GM12878 (cell line): ENCODE measurements at regions not wholly inside any gene's neighbourhood (a gene's known extent, or its start where the extent isn't known, plus 50 kb on each side); places are given as distances from the start of the nearest gene placed in this dataset.

Experiments used
- ATAC-seq: fragments of 200-7000 bp; cut with Tn5 transposase; 3 replicates; pipeline ENCODE4 v1.9.1; 2020; ENCODE audit warnings: mild to moderate bottlenecking, moderate library complexity
- BruUV-seq: library from RNA; stranded (reverse); fragments of 400-500 nt; replicated peaks from 2 replicates; lab custom pipeline; 2021; lab: Mats Ljungman, UMichigan
- CTCF ChIA-PET: fragments of 300-600 bp; sonication (Branson Sonifier 250); formaldehyde crosslinking; extraction: SDS; loops from one replicate; lab custom pipeline; 2021; ENCODE audit warnings: inconsistent platforms; lab: Yijun Ruan, JAX
- POLR2A ChIA-PET: fragments of 350-600 bp; formaldehyde crosslinking; extraction: SDS; loops from one replicate; lab custom pipeline; 2021; ENCODE audit warnings: inconsistent platforms; lab: Charles Lee
- RAD21 ChIA-PET: fragments of 300-600 bp; sonication (Branson Sonifier 250); formaldehyde crosslinking; loops from one replicate; lab custom pipeline; 2023; ENCODE audit warnings: antibody characterized with exemption; ENCODE audit not compliant: unreplicated experiment; lab: Charles Lee
- SMC1A ChIA-PET: fragments of 300-600 bp; sonication (Branson Sonifier 250); formaldehyde crosslinking; loops from one replicate; lab custom pipeline; 2023; ENCODE audit not compliant: unreplicated experiment, uncharacterized antibody; lab: Charles Lee
- DNase-seq: peaks from one replicate; pipeline ENCODE4 v3.0.0-alpha.2; 2011; ENCODE audit warnings: low read depth, low spot score
- FAIRE-seq: peaks from 3 replicates; lab custom pipeline; 2011; peaks lifted over from hg19 to GRCh38; lab: Jason Lieb, UNC
- H2AFZ ChIP-seq: 2 replicates; pipeline ENCODE4 v1.6.0; 2011; ENCODE audit warnings: low read depth, low read length, control low read depth; ENCODE audit not compliant: control insufficient read depth
- H3K27ac ChIP-seq: 2 replicates; pipeline ENCODE4 v1.5.1; 2011; ENCODE audit warnings: control low read depth; ENCODE audit not compliant: control insufficient read depth, insufficient read depth
- H3K27me3 ChIP-seq, 2 experiments: replicated peaks in 1 of 2; 2 replicates each; pipeline versions ENCODE4 v1.6.0 to v1.6.1; 2011; ENCODE audit warnings: low read length in 1 of 2; ENCODE audit not compliant: control insufficient read depth in 2 of 2, insufficient read depth in 2 of 2
- H3K36me3 ChIP-seq, 2 experiments: 2 replicates each; pipeline ENCODE4 v1.5.1; 2011; ENCODE audit warnings: low read length in 1 of 2; ENCODE audit not compliant: control insufficient read depth in 2 of 2, insufficient read depth in 2 of 2
- H3K4me1 ChIP-seq: 2 replicates; pipeline ENCODE4 v1.6.1; 2011; ENCODE audit warnings: mild to moderate bottlenecking, low read length, moderate library complexity, mixed read lengths; ENCODE audit not compliant: control insufficient read depth, insufficient read depth
- H3K4me2 ChIP-seq: 2 replicates; pipeline ENCODE4 v1.6.0; 2011; ENCODE audit warnings: control low read depth; ENCODE audit not compliant: control insufficient read depth, insufficient read depth
- H3K4me3 ChIP-seq: fragments of 200-600 bp; sonication (generic); 2 replicates; pipeline ENCODE4 v1.5.1; 2016
- H3K79me2 ChIP-seq: 2 replicates; pipeline ENCODE4 v1.6.0; 2011; ENCODE audit warnings: low read length; ENCODE audit not compliant: control insufficient read depth, insufficient read depth
- H3K9ac ChIP-seq: 2 replicates; pipeline ENCODE4 v1.8.0; 2011; ENCODE audit warnings: low read length, control low read depth, mixed read lengths; ENCODE audit not compliant: control insufficient read depth, insufficient read depth
- H3K9me3 ChIP-seq: replicated peaks from 3 replicates; pipeline ENCODE4 v1.5.1; 2011; ENCODE audit warnings: mild to moderate bottlenecking, low read length; ENCODE audit not compliant: control insufficient read depth, insufficient read depth
- H4K20me1 ChIP-seq: 2 replicates; pipeline ENCODE4 v1.6.0; 2011; ENCODE audit not compliant: control insufficient read depth, insufficient read depth
- BCLAF1 ChIP-seq: fragments of 450-650 bp; IDR thresholded peaks from 2 replicates; pipeline ENCODE4 v1.6.1; 2017; ENCODE audit warnings: antibody characterized with exemption, mild to moderate bottlenecking, moderate library complexity
- EED ChIP-seq: sonication (generic); IDR thresholded peaks from 2 replicates; pipeline ENCODE4 v1.6.1; 2016; ENCODE audit warnings: antibody characterized with exemption, low read depth
- NR2C2 ChIP-seq: IDR thresholded peaks from 2 replicates; pipeline ENCODE4 v1.6.1; 2011; ENCODE audit warnings: borderline replicate concordance, low read depth; ENCODE audit not compliant: control insufficient read depth, insufficient read length
- POLR2AphosphoS2 ChIP-seq: IDR thresholded peaks from 2 replicates; pipeline ENCODE4 v1.6.1; 2011; ENCODE audit warnings: low read depth, mild to moderate bottlenecking, low read length, improper control_type of control experiment, moderate library complexity
- STAT1 ChIP-seq: fragments of 450-650 bp; conservative IDR thresholded peaks from 2 replicates; pipeline ENCODE4 v1.6.1; 2014; ENCODE audit warnings: antibody characterized with exemption, mild to moderate bottlenecking
- WGBS: methylation state at CpG from one replicate; pipeline ENCODE4 v1.1.6; 2016; ENCODE audit warnings: low lambda C conversion rate; ENCODE audit not compliant: insufficient replicate concordance, insufficient coverage; ENCODE audit errors: missing lambda C conversion rate; 5-methylcytosine and 5-hydroxymethylcytosine counted together
- in situ Hi-C: fragments of 300-500 bp; cut with MboI; formaldehyde crosslinking; loops from 9 replicates; pipeline ENCODE4 v1.14.3; 2018; ENCODE audit warnings: mixed read lengths
- intact Hi-C: fragments of 100-400 bp; cut with micrococcal nuclease; formaldehyde crosslinking; loops from one replicate; pipeline ENCODE4 v1.14.2; 2022; ENCODE audit not compliant: unreplicated experiment

- TF ChIP-seq EED (peak; percentile 96), POLR2AphosphoS2 (0 out of 2 replicates have a peak, but pooled peaks have one; percentile 36)
These were observed 420.7 kb upstream of the CADM1 start (continued) for GRCh38 chr11:115924744-115925567.

GRCh38 chr11:115922876-115923275 lies 418.7 kb upstream of the CADM1 start:
- in situ Hi-C loops, result no loop called here
- no peak overlapping the region for H3K4me2 ChIP-seq
- no peak for ATAC-seq
- no TSS peak for BruUV-seq
- SMC1A ChIA-PET, result interaction anchor here (3.9 to 17.2 kb wide), 5 partner anchors 6 to 153 kb away, joined by 21 to 325 read pairs (median 207); no protein-coding TSS in a partner anchor
- intact Hi-C loops, result loop anchor here (2.0 to 10.0 kb wide), 3 partner anchors 300 to 1892 kb away; partner anchors contain the start of gene CADM1
- no peak overlapping the region for H3K9ac ChIP-seq
- H3K4me1 ChIP-seq, result peaks cover 92% of the 10 kb centered on the region
- WGBS, result 95% methylated on average over 8 of the region's 8 CpGs
- CTCF ChIA-PET, result interaction anchor here (0.7 to 6.9 kb wide), 6 partner anchors 8 to 154 kb away, joined by 3 to 61 read pairs (median 4); no protein-coding TSS in a partner anchor
- H3K27ac ChIP-seq, result peak overlapping the region; percentile 94
- H3K79me2 ChIP-seq, result no peaks in the 10 kb centered on the region; the same call in 1 of the 2 replicates
- POLR2A ChIA-PET, result interaction anchor here (0.7 to 13.8 kb wide), 4 partner anchors 7 to 151 kb away, joined by 3 to 122 read pairs (median 46); no protein-coding TSS in a partner anchor
- DNase-seq, result no peak
- no peak overlapping the region for H3K4me3 ChIP-seq
- RAD21 ChIA-PET, result interaction anchor here (0.8 to 10.9 kb wide), 6 partner anchors 7 to 154 kb away, joined by 3 to 222 read pairs (median 117); no protein-coding TSS in a partner anchor
- H3K9me3 ChIP-seq, result no peaks in the 10 kb centered on the region
- H3K36me3 ChIP-seq, result no peaks in the 10 kb centered on the region
- H2AFZ ChIP-seq, result no peak overlapping the region; the same call in 1 of the 2 replicates
- H3K27me3 ChIP-seq, result no peaks in the 10 kb centered on the region
- no peak for FAIRE-seq
- no peak for TF ChIP-seq STAT1
- no peak for TF ChIP-seq BCLAF1
- TF ChIP-seq NR2C2, result no peak
- H4K20me1 ChIP-seq, result no peaks in the 10 kb centered on the region
